SK-N-SH (cell line): ENCODE measurements at regions not wholly inside any gene's neighbourhood (a gene's known extent, or its start where the extent isn't known, plus 50 kb on each side); places are given as distances from the start of the nearest gene placed in this dataset.

Experiments used
- CTCF ChIA-PET: fragments of 300-600, 350-600 bp; formaldehyde crosslinking; extraction: SDS; loops from one replicate; lab custom pipeline; 2021; lab: Yijun Ruan, JAX
- POLR2A ChIA-PET: fragments of 350-600 bp; sonication (Branson Sonifier 250); formaldehyde crosslinking; extraction: SDS; loops from one replicate; lab custom pipeline; 2020; ENCODE audit warnings: antibody characterized with exemption, inconsistent platforms; lab: Yijun Ruan, JAX
- DNase-seq: peaks from one replicate; pipeline ENCODE4 v3.0.0; 2012
- H2AFZ ChIP-seq: fragments of 200-600 bp; sonication (generic); 2 replicates; pipeline ENCODE4 v1.8.1; 2016; ENCODE audit warnings: antibody characterized with exemption, mild to moderate bottlenecking, low read depth
- H3F3A ChIP-seq: fragments of 200-600 bp; sonication (generic); replicated peaks from 2 replicates; pipeline ENCODE3; 2016; ENCODE audit warnings: antibody characterized with exemption, mild to moderate bottlenecking; ENCODE audit not compliant: insufficient read depth
- H3K27ac ChIP-seq, 2 experiments: fragments of 200-500 bp in 1 of 2; fragments of 200-600 bp in 1 of 2; sonication (Bioruptor generic) in 1 of 2; sonication (generic), shearing (Covaris generic) in 1 of 2; 2 replicates each; pipeline versions ENCODE4 v1.5.1 to v1.6.1; 2014 to 2016; ENCODE audit warnings: low read depth in 2 of 2, inconsistent platforms in 1 of 2, low read length in 1 of 2, mild to moderate bottlenecking in 1 of 2, mixed read lengths in 1 of 2
- H3K27me3 ChIP-seq: fragments of 200-600 bp; sonication (generic), shearing (Covaris generic); 2 replicates; pipeline ENCODE4 v1.6.1; 2016; ENCODE audit warnings: mixed run types; ENCODE audit not compliant: insufficient read depth
- H3K36me3 ChIP-seq, 2 experiments: fragments of 200-500 bp in 1 of 2; fragments of 200-600 bp in 1 of 2; sonication (Bioruptor generic) in 1 of 2; sonication (generic) in 1 of 2; replicated peaks in 1 of 2; 2 replicates each; pipeline versions ENCODE3 to v1.5.1; 2014 to 2016; ENCODE audit warnings: low read length in 1 of 2, mild to moderate bottlenecking in 1 of 2; ENCODE audit not compliant: insufficient read depth in 2 of 2, control insufficient read depth in 1 of 2
- H3K4me1 ChIP-seq, 2 experiments: fragments of 200-500 bp in 1 of 2; fragments of 200-600 bp in 1 of 2; sonication (Bioruptor generic) in 1 of 2; sonication (generic), shearing (Covaris generic) in 1 of 2; 2 replicates each; pipeline versions ENCODE4 v1.5.1 to v1.6.1; 2014 to 2016; ENCODE audit warnings: low read depth in 1 of 2, low read length in 1 of 2, mixed run types in 1 of 2; ENCODE audit not compliant: insufficient read depth in 2 of 2, control insufficient read depth in 1 of 2
- H3K4me2 ChIP-seq: fragments of 200-600 bp; sonication (generic), shearing (Covaris generic); 2 replicates; pipeline ENCODE4 v1.6.1; 2017; ENCODE audit warnings: mixed run types
- H3K4me3 ChIP-seq, 2 experiments: fragments of 200-500 bp in 1 of 2; fragments of 200-600 bp in 1 of 2; sonication (Bioruptor generic) in 1 of 2; sonication (generic), shearing (Covaris generic) in 1 of 2; 2 replicates each; pipeline versions ENCODE4 v1.5.1 to v1.8.1; 2014 to 2016; ENCODE audit warnings: low read depth in 2 of 2, inconsistent platforms in 1 of 2, low read length in 1 of 2, mild to moderate bottlenecking in 1 of 2, mixed read lengths in 1 of 2, moderate library complexity in 1 of 2
- H3K79me2 ChIP-seq: fragments of 200-600 bp; sonication (generic); 2 replicates; pipeline ENCODE4 v1.8.1; 2017; ENCODE audit warnings: mild to moderate bottlenecking; ENCODE audit not compliant: insufficient read depth
- H3K9ac ChIP-seq: fragments of 200-600 bp; sonication (generic); 2 replicates; pipeline ENCODE4 v1.6.1; 2017; ENCODE audit warnings: mixed run types
- H3K9me2 ChIP-seq: fragments of 200-600 bp; sonication (generic); 2 replicates; pipeline ENCODE4 v1.6.1; 2017; ENCODE audit warnings: mixed run types
- H3K9me3 ChIP-seq: fragments of 200-600 bp; sonication (generic); 2 replicates; pipeline ENCODE4 v1.6.1; 2017; ENCODE audit warnings: mixed run types, mild to moderate bottlenecking, moderate library complexity
- H4K20me1 ChIP-seq: fragments of 200-600 bp; sonication (generic); 2 replicates; pipeline ENCODE4 v1.6.1; 2017; ENCODE audit warnings: mild to moderate bottlenecking, mixed run types; ENCODE audit not compliant: insufficient read depth
- CHD2 ChIP-seq: fragments of 150-350 bp; IDR thresholded peaks from 2 replicates; pipeline ENCODE4 v1.6.1; 2018; ENCODE audit warnings: low read length; ENCODE audit not compliant: partially characterized antibody
- ELF1 ChIP-seq: IDR thresholded peaks from 2 replicates; pipeline ENCODE4 v1.4.0; 2012
- EP300 ChIP-seq, 2 experiments: IDR thresholded peaks; 2 replicates each; pipeline versions ENCODE4 v1.4.0 to v1.6.1; 2012; ENCODE audit warnings: borderline replicate concordance in 1 of 2, low read depth in 1 of 2, low read length in 1 of 2
- EZH2phosphoT487 ChIP-seq: fragments of 200-600 bp; sonication (generic); IDR thresholded peaks from 2 replicates; pipeline ENCODE4 v1.6.1; 2017; ENCODE audit warnings: low read depth, mixed run types, mild to moderate bottlenecking, antibody characterized with exemption, moderate library complexity, borderline replicate concordance
- FOSL2 ChIP-seq: IDR thresholded peaks from 2 replicates; pipeline ENCODE4 v1.4.0; 2012; ENCODE audit warnings: low read depth, mild to moderate bottlenecking, moderate library complexity, borderline replicate concordance
- FOXJ3 ChIP-seq: sonication (generic); formaldehyde crosslinking; IDR thresholded peaks from 2 replicates; pipeline ENCODE4 v1.5.1; 2020; ENCODE audit warnings: mild to moderate bottlenecking, missing genetic modification reagents
- FOXM1 ChIP-seq: IDR thresholded peaks from 2 replicates; pipeline ENCODE4 v1.4.0; 2012; ENCODE audit warnings: low read depth, mild to moderate bottlenecking
- GABPA ChIP-seq: IDR thresholded peaks from 2 replicates; pipeline ENCODE4 v1.4.0; 2012; ENCODE audit warnings: low read depth, mild to moderate bottlenecking
- GATA2 ChIP-seq: sonication (generic); formaldehyde crosslinking; IDR thresholded peaks from 2 replicates; pipeline ENCODE4 v1.5.0; 2020; ENCODE audit warnings: mild to moderate bottlenecking, missing genetic modification reagents
- JUND ChIP-seq: IDR thresholded peaks from 2 replicates; pipeline ENCODE4 v1.4.0; 2012
- NFIC ChIP-seq: IDR thresholded peaks from 2 replicates; pipeline ENCODE4 v1.4.0; 2012; ENCODE audit warnings: borderline replicate concordance
- POLR2AphosphoS5 ChIP-seq: IDR thresholded peaks from 2 replicates; pipeline ENCODE4 v1.6.1; 2012; ENCODE audit warnings: low read depth, low read length
- RAD21 ChIP-seq: IDR thresholded peaks from 2 replicates; pipeline ENCODE4 v1.6.1; 2012; ENCODE audit warnings: mild to moderate bottlenecking, low read length
- RCOR1 ChIP-seq: fragments of 150-350 bp; IDR thresholded peaks from 2 replicates; pipeline ENCODE4 v1.6.1; 2017; ENCODE audit warnings: antibody characterized with exemption, low read length
- RFX5 ChIP-seq: IDR thresholded peaks from 2 replicates; pipeline ENCODE4 v1.6.1; 2012; ENCODE audit warnings: mild to moderate bottlenecking, improper control_type of control experiment, low read length
- RXRA ChIP-seq: IDR thresholded peaks from 2 replicates; pipeline ENCODE4 v1.4.0; 2012; ENCODE audit warnings: low read depth, mild to moderate bottlenecking, borderline replicate concordance
- SMC3 ChIP-seq: IDR thresholded peaks from 2 replicates; pipeline ENCODE4 v1.6.1; 2012; ENCODE audit warnings: low read depth, low read length, improper control_type of control experiment
- TCF12 ChIP-seq: IDR thresholded peaks from 2 replicates; pipeline ENCODE4 v1.4.0; 2012
- USF2 ChIP-seq: fragments of 150-350 bp; IDR thresholded peaks from 2 replicates; pipeline ENCODE4 v1.6.1; 2017; ENCODE audit warnings: antibody characterized with exemption, low read length, low read depth, borderline replicate concordance
- YY1 ChIP-seq: IDR thresholded peaks from 2 replicates; pipeline ENCODE4 v1.4.0; 2012; ENCODE audit warnings: low read depth, mild to moderate bottlenecking
- WGBS: methylation state at CpG from one replicate; pipeline ENCODE4 v1.1.6; 2017; ENCODE audit warnings: low lambda C conversion rate; 5-methylcytosine and 5-hydroxymethylcytosine counted together
- TF ChIP-seq, protein P1 (sequence below): IDR thresholded peaks from 2 replicates; pipeline ENCODE4 v1.4.0; 2012; ENCODE audit warnings: low read depth, borderline replicate concordance
- TF ChIP-seq, protein P2 (sequence below): fragments of 150-350 bp; IDR thresholded peaks from 2 replicates; pipeline ENCODE4 v1.6.1; 2016; ENCODE audit warnings: mild to moderate bottlenecking, low read depth, low read length

DNA sequence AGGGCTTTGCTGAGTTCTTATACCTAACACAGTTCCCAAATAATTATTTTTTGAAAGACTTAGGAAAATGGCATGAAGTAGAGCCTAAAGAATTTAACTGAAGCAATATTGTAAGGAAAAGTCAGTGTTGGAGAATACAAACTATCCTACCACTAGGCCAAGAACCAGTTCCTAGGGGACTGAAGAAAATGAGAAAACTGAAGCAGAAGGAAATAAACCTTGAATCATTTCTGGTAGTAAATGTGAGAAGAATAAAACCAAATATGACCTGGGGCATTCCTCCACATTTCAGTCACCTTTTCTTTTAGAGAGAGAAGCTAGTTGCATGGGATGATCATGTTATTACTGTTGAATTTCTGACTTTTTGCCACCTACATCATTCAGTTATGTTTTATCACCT lies 1393.9 kb upstream of the C9orf72 start:
- Histone ChIP-seq H3K4me1 (no peaks in the 10 kb centered on the region; a peak in 2 of 4 replicates), H3K9me3 (no peaks in the 10 kb centered on the region), H3K27ac (no peak overlapping the region), H3K9me2 (no peaks in the 10 kb centered on the region), H2AFZ (no peak overlapping the region), H3K79me2 (peaks cover 23% of the 10 kb centered on the region; the same call in 1 of the 2 replicates), H3K36me3 (no peaks in the 10 kb centered on the region), H3K27me3 (no peaks in the 10 kb centered on the region), H3K9ac (no peak overlapping the region), H3K4me2 (no peak overlapping the region), H4K20me1 (no peaks in the 10 kb centered on the region; the same call in 1 of the 2 replicates), H3F3A (peaks cover 8% of the 10 kb centered on the region), H3K4me3 (no peak overlapping the region)
- CTCF ChIA-PET = interaction anchor here (1.0 kb wide), 1 partner anchor 14 kb away, joined by 3 read pairs; no protein-coding TSS in a partner anchor
- TF ChIP-seq ELF1 (no peak), RFX5 (no peak), NFIC (no peak), POLR2AphosphoS5 (no peak), FOXM1 (no peak)
- TF ChIP-seq, protein P1, sequence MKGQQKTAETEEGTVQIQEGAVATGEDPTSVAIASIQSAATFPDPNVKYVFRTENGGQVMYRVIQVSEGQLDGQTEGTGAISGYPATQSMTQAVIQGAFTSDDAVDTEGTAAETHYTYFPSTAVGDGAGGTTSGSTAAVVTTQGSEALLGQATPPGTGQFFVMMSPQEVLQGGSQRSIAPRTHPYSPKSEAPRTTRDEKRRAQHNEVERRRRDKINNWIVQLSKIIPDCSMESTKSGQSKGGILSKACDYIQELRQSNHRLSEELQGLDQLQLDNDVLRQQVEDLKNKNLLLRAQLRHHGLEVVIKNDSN = no peak
- POLR2A ChIA-PET = no interaction called here
- no peak for DNase-seq

DNA sequence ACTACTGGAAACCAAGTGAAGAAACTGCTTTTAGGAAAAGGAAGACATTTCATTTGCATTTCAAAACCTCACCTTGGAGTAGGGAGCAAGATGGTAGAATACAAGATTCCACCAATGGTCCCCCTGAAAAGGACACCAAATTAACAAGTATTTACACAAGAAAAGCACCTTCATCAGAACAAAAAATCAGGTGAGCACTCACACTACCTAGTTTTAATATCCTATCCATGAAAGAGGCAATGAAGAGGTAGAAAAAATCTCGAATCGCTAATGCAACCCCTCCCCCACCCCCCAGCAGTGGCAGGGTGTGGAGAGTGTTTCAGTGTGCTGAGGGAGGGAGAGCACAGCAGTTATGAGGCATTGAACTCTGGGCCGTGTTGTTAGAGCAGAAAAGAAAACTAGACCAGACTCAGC lies 1397.0 kb upstream of the C9orf72 start:
- Histone ChIP-seq H3K79me2 (peaks cover 26% of the 10 kb centered on the region; the same call in 1 of the 2 replicates), H3K9ac (no peak overlapping the region), H2AFZ (no peak overlapping the region), H3K27ac (no peak overlapping the region), H3K27me3 (no peaks in the 10 kb centered on the region), H3K4me2 (no peak overlapping the region), H3F3A (peaks cover 8% of the 10 kb centered on the region), H3K9me2 (no peaks in the 10 kb centered on the region), H3K36me3 (no peaks in the 10 kb centered on the region), H3K4me1 (no peaks in the 10 kb centered on the region; a peak in 2 of 4 replicates), H3K4me3 (no peak overlapping the region), H3K9me3 (no peaks in the 10 kb centered on the region), H4K20me1 (peaks cover under 1% of the 10 kb centered on the region)
- DNase-seq = no peak
- 59% methylated on average over 3 of the region's 3 CpGs for WGBS
- TF ChIP-seq RAD21 (no peak), JUND (no peak), RCOR1 (no peak), ELF1 (no peak), SMC3 (no peak), GATA2 (CRISPR knock-in tag) (no peak), TCF12 (no peak), FOXJ3 (no peak), YY1 (no peak), RXRA (no peak), EZH2phosphoT487 (no peak), USF2 (no peak), EP300 (IDR thresholded peaks at IDR 0.05; ENCODE audit: borderline replicate concordance in 1 of 2, low read depth in 1 of 2, low read length in 1 of 2) (no peak), FOSL2 (no peak), CHD2 (no peak), GABPA (no peak)
- TF ChIP-seq, protein P2, sequence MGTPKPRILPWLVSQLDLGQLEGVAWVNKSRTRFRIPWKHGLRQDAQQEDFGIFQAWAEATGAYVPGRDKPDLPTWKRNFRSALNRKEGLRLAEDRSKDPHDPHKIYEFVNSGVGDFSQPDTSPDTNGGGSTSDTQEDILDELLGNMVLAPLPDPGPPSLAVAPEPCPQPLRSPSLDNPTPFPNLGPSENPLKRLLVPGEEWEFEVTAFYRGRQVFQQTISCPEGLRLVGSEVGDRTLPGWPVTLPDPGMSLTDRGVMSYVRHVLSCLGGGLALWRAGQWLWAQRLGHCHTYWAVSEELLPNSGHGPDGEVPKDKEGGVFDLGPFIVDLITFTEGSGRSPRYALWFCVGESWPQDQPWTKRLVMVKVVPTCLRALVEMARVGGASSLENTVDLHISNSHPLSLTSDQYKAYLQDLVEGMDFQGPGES = no peak
- ChIA-PET CTCF (no interaction called here), POLR2A (no interaction called here)
